NCI-H1105 (cell line): ENCODE measurements at regions not wholly inside any gene's neighbourhood (a gene's known extent, or its start where the extent isn't known, plus 50 kb on each side); places are given as distances from the start of the nearest gene placed in this dataset.

Source experiments
- DNase-seq: peaks from one replicate; lab custom pipeline; 2025; lab: John Stamatoyannopoulos, UW

DNA sequence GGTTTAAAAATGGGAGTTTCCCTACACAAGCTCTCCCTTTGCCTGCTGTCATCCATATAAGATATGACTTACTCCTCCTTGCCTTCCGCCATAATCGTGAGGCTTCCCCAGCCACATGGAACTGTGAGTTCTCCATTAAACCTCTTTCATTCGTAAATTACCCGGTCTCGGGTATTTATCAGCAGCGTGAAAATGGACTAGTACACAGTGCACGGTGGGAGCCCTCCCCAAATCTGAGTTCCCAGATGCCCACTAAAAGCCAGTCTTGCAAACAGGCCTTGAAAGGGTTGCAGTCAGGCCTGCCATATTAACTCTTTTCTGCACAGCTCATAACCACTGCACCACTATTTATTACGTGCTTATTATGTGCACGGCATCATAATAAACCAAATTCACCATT is 400.9 kb downstream of the PRDM2 start:
- DNase-seq = no peak

DNA sequence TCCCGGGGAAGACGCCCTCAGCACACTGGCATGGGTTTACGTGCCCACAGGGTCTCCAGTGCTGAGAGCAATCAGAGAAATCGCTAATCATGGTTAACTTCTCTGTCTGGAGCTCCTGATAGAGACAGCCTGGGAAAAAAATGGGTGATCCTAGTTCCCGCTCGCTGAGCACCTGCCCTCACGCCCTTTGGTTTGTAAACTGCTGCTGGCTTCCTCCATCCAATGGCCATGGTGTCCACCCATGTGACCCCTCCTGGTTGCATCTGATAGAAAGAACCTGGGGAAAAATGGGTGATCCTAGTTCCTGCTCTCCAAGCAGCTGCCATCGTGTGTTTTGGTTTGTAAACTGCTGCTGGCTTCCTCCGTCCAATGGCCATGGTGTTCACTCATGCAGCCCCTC is 402.2 kb downstream of the PRDM2 start:
- DNase-seq = no peak

DNA sequence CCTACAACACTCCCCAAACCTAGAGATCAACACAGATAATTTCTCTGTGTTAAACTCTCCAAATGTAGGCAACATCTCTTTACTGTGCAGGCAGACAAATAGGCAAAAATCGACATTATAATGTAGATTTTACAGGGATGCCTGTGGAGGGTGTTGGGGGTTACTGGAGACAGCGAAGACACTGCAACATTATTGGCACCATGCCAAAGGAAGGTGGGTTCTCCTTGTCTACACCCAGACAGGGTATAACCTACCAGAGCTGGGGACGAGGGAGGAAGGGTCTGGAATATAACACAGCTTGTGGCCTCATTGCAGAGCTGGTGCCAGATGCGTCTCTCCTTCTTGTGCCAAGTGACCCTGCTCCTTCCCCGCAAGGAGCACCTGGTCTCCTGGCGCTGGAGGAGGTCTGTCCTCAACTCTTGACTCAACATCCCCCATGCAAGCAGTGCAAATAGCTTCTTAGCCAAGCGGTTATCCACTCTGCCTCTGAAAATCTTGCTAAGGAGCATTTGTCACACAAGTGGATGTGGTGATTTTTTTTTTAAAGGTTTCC is 404.0 kb downstream of the PRDM2 start:
- DNase-seq = no peak

DNA sequence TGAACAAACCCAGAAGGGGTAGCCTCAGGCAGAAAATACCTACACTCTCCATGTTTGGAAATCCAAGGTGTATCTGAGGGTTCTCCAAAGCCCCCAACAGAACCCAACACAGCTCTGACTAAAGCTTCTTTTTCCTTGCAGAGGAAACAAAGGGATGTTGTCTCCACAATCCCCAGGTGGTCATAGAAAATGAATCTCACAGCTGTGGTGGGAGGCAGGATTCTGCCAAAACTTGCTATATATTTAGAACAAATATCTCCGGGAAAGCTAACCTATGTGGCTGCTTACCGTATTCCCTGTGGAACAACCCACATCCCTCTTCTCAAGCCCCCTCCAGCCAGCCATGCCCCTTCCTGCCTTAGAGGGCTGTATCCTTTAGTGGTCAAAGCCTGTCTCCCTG is 406.1 kb downstream of the PRDM2 start:
- no peak for DNase-seq

DNA sequence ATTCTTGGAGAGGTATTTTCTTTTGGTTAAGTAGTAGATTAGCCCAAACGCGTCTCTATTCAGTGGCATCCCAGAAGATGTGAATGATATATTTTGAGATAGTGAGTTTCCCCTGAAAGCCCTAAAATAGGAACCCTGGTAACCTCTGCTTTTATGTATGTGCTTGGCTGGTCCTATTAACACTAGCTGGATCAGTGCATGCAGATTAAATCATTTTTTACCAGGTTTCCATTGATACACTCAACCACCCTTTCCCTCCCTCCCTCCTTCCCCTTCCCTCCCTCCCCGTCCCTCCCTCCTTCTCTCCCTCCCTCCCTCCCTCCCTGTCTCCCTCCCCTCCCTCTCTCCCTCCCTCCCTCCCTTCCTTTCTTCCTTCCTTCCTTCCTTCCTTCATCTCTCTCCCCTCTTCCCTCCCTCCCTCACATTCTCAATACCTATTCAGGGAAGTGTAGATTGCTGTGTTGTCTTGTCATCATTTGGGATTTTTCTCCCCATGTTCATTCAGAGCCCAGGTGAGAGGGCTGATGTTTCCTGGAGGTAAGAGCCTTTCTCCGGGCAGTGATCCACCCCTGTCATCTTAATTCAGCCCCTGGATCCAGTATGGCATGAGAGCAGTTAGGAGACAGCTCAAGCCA is 406.8 kb downstream of the PRDM2 start:
- no peak for DNase-seq

DNA sequence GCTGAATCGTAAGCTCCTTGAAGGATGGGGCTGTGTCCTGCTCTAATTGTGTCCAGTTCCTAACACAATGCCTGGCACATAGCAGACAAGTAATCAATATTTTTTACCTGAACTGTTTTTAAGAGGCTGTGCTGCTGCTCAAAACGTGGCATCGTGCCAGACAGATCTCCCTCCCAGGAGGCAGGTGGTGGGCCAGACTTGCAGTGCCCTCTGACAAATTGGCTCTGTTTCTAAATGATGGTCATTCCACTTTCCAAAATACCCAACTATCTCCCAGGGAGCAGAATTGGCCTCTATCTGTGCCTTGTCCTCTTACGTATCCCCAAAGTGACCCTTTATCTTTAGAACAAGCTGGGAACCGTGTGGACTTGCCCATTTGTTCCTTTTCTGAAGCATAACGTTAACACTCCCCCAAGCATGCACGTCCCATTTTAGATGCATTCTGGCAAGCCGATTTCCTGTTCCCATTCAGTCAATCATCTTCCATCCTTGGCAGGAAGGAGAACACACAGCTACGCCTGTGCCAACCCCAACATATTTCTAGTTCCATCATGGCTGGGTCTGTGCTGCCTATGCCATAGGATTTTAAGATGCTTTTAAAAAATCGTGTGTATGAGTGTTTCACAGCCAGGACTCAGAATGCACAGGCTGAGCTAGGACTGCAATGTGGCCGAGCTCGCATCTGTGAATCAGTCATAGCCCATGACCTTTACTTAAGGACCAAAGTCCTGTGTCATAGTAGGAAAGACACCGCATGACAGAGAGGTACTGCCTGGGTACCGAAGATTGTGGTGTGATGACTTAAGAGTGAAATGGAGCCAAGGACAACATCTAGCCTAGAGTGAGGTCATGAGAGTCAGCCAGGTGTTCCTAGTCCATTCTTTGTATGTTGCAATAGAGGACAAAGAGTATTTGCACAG is 408.6 kb downstream of the PRDM2 start:
- peak; percentile 70 for DNase-seq

DNA sequence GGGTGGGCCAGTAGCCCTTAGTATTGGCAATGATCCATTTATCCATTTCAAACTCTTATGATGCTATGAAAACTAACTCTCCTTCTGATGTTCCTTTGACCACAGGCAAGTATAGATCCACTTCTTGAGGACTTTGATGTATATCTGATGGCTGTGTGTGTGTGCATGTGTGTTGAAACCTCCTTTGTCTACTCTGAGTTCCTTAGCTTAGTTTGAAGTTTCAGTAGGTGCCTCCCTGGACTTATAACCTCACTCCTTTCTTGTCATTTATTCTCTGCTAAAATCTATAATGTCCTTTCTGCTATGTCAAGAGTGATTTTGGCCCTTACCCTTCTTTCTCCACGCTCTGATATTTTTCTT is 409.3 kb downstream of the PRDM2 start:
- no peak for DNase-seq

DNA sequence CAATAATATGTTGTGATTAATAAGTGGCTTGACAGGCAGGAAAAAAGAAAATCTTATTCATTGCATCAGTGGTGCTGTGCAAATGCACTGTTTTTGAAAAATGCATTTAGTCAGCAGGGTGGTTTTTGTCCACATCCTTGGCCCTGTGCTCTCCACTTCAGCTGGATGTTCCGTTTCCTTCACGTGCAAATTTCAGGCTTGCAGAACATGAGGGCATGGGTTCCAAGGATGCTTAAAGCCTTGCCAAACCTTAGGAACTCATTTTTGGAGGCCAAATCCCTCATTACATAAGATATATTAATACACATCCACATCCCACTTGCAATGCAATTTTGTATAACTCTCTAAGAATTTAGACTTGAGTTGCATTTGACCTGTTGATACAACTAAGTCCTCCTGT is 410.1 kb downstream of the PRDM2 start:
- DNase-seq = no peak

DNA sequence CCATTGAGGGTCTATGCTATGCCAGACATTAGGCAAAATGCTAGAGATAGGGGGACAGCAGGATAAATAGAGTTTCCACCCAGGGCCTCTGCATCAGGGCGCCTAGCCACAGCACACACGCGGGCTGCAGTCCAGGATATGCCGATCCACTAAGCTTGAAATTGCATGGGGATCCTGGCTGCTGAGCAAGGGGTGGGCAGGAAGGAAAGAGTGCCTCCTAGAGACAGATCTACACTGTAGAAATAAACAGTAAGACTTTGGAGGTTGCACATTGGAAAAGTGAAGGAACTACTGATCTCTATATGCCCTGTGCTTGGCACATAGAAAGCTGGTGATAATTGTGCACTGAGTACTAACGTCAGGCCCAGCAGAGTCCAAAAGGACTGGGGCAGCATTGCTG is 411.1 kb downstream of the PRDM2 start:
- DNase-seq = no peak

DNA sequence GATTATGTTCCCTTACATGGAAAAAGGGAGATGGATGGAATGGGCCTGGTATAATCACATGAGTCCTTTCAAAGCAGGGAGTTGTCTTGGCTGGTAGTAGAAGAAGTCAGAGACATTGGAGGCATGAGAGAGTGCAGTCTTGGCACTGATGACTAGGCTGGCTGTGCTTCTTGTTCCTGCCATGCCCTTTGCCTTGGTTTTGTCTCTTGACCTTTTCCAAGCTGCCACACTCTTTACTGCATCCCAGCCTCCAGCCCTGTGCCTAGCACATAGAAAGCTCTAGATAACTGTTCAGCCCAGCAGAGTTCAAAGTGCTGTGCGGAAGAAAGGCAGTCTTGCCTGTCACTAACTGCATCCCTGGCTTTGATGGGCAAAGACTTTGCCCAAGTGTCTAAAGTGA is 412.6 kb downstream of the PRDM2 start:
- DNase-seq = no peak

DNA sequence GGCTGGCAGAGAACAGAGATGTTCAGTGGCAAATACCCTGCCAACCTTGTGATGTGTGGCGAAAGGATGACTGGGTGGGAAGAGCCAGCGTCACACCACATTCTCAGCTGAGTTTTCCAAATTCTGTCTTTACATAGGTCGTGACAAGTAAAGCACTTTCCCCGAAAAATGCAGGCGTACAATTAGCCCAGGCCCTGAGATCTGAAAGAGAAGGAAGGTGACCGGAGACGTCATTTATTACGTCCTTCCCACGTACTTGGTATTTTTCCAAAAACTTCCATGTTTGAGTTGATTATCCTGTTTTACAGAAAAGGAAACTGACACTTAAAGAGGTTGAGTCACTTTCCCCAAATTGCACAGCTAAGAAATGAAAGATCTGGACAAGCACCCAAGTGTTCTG is 413.3 kb downstream of the PRDM2 start:
- DNase-seq = no peak

DNA sequence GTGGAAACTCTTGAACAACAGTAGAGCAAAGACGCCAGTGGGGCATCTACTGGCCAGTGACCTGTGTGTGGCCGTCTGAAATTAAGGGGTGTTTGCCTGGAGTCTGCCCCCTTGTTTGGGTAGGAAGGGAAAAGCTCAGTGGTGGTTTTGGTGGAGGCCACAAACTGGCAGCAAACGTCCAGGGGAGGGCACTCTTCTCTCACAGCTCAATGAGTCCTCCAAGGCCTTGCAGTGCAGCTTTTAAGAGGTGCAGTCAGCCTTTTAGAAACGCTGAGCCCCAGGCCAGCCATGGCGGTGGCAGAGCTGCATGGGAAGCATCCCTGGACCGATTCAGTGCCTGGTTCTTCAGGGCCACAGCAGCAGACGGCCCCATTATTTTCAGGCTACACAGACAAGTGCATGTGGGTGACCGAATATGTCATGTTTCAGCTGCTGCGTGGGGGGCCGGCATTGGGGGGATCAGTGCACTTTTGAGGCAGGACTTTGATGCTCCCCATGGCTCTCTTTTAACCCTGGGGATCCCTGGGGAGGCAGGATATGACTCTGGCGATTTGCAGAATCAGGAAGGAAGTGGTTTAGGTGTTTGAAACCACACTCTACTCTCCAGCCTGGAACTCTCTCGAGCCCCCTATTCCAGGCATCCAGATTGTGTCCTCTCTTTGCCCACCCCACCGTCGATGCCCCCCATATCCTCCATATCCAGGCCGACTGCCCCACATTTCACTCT is 414.0 kb downstream of the PRDM2 start:
- peak; percentile 62 for DNase-seq

DNA sequence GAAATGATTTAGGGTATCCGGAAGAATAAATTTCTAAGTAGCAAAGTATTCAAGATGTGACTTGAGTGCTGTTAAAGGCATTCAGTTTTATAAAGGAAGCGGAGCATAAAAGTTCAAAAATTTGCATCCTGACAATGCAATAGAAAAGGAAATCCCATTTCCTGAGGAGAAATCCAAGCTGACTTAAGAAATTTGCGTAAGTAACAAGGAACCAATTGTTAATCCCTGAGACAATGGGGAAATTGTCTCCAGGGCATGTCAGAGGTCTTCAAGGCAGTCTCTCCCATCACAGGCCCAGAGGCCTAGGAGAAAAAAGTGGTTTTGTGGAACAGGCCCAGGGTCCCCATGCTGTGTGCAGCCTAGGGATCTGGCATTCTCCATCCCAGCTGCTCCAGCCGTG is 416.0 kb downstream of the PRDM2 start:
- no peak for DNase-seq

DNA sequence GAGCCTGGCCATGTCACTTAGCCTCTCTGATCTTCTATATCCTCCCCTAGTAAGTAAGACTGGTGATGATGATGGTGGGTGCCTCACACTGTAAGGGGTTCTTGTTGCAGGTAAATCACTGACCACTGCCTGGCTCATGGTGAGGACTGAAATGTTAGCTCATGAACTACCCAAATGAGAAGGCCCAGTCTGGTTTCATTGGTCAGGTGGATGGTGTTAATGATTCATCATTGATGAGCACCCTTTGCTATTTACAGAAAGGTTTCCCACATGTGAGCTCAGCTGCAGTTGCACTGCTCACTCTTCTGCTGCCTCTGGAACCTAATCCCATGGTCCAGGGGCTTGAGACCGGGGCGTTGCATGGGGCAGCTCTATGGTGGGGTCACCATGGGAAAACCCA is 417.7 kb downstream of the PRDM2 start:
- no peak for DNase-seq

DNA sequence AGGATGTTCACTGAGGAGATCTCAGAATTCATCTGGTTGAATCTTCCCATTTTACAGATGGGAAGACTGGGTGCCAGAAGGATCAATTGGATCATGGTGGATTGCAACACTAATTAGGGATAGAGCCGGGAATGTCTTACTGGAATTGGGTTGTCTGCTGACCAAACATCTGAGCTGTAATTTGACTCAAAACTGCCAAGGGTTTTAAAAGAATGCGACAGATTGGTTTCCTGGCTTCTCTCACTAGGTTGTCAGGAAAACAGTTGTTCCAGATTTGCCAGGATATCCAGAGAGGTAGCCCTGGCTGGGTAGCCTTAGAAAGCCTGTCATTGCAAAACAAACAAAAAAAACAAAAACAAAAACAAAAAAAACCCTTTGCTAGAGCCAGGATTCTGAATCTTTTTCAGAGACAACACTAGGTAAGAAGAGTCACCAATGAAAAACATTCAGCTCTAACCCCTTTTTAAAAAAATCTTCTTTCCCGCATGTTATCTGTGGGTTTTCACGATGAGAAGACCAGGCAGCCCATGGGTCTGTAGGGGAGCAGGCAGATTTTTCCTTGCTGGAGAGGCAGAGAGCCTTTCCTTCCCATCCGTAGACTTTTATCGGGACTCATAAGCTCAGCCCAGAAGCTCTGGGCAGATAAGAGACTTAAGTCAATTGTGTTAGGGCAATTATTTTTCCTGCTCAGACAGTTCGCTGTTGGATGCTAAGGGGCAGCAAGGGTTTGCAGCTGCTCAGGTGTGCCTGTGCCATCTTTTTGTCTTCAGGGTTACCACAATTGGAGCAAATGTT is 418.9 kb downstream of the PRDM2 start:
- no peak for DNase-seq

DNA sequence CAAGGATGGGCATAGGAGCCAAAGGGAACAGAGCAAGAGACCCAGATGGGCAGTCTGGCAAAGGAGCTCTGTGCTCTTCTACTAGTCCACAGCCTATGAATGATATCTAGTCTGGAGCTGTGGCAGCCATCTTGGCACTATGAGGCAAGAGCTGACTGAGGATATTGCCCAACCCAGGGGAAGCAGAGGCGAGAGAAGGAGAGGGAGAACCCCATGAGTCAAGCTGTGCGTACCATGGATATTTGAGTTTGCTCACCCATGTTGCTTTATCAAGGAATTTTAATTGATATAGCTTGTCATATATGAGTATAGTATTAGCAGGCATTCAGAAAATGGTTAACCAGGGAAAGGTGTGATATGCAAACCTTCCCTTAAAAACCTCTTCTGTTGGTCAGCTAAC is 420.9 kb downstream of the PRDM2 start:
- DNase-seq = no peak

DNA sequence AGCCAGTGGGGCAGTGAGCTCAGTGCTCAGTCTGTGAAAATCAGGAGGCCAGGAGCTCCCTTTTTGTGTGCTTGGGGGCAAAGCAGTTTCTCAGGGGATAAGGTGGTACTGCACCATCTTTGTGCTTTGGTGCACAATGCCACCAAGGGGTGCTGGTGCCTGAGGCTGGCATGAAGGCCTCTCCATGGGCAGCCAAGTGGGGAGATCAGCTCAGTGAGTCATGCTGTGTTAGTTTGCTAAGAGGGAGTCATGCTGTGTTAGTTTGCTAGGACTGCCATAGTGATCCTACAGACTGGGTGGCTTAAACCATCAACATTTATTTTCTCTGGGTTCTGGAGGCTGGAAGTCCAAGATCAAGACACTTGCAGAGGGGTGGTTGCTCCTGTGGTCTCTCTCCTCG is 428.1 kb downstream of the PRDM2 start:
- DNase-seq = no peak

DNA sequence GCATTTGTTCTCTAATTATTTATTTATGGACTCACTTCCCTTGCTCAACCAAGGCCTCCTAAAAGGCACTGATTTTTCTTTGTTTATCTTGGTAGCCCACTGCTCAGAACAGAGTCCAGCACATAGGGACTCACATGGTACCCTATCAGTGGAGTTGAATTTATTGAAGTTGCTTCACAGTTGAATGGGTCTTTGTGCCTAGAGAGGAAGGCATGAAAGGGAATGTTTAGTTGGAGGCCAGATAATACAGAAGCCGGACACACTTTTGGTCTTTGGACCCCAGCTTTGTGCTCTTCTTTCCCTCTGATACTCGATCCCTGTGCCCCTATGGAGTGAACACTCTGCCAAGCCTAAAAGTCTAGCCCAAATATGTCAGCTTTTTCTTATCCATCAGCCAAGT is 429.0 kb downstream of the PRDM2 start:
- DNase-seq = no peak

DNA sequence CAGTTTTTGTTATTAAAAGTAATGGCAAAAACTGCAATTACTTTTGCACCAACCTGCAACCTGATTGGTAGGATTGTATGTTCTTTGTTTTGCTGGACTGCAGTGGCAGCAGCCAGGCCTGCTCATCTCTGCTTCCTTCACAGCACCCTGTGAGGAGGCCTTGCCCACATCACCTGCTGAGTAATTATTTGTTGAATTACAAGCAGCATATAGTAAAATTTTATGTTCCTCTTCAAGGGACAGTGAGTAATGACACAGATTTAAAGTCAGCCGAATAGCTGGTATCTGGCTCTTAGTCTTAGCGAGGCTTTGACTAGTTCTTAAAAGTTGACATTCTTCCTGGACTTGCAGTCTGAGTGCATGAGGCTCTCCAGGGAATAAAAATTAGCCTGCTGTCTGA is 435.1 kb downstream of the PRDM2 start:
- no peak for DNase-seq

DNA sequence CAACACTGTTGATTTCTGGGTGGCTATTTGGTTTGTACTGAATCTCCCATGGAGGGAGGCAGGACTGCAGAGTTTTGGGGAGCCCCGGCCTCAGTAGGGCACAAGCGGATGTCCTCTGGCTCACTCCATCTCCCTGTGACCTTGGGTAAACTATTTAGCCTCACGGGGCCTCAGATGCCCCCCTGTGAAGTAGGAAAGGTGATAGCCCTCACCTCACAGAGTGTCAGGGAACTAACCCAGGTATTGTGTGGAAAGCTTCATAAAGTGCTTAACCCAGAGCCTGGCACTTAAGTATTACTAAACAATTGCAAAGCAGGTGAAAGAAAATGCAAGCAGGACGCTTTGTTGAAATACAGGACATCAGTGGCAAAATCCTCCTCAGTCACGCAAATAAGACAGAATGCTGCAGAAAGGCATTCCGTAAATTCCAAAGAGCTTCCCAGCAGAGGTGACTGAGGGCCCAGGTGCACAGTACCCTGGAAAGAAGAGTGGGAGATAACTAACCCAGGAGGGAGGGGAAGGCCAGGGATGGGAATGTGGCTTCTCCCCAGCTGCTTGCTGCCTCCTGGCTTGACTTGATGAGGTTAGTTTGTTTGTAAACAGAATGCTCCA is 436.3 kb downstream of the PRDM2 start:
- no peak for DNase-seq

DNA sequence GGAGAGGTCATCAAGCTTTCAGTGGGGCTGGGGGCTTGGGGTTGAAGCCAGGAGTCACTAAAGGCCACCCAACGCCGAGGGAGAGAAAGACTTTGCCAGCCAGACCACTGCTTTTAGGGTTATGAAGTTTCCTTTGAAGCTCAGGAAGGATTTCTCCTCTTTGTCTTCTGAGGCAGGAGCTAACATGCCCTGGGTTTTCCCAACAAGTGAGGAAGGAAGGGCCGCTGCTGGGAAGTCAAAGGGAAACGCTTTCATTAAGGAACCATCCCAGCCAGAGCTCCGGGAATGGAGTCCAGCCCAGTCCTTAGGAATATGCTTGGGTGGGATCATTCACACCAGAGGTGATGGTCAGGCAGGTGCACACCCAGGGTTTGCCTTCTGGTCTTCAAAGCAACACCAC is 436.9 kb downstream of the PRDM2 start:
- no peak for DNase-seq
